Skeletal muscle cell (primary cell): ENCODE measurements at regions not wholly inside any gene's neighbourhood (a gene's known extent, or its start where the extent isn't known, plus 50 kb on each side); places are given as distances from the start of the nearest gene placed in this dataset.

Experiments
- DNase-seq: peaks from one replicate; pipeline ENCODE4 v3.0.0-alpha.2; 2010; ENCODE audit warnings: low read depth
- H3K4me3 ChIP-seq: 2 replicates; pipeline ENCODE4 v1.5.1; 2011; ENCODE audit warnings: low read depth, mild to moderate bottlenecking, control low read depth, low read length, moderate library complexity

- no peak overlapping the region for H3K4me3 ChIP-seq
- DNase-seq, result no peak
These were observed 103.4 kb upstream of the COL21A1 start for GRCh38 chr6:56350628-56351260.

- DNase-seq, result no peak
These were observed 101.8 kb upstream of the COL21A1 start for GRCh38 chr6:56349194-56349593.

GRCh38 chr6:56348578-56348977 lies 101.2 kb upstream of the COL21A1 start:
- DNase-seq, result no peak
- H3K4me3 ChIP-seq, result no peak overlapping the region

More at GRCh38 chr6:56349194-56349593, 101.8 kb upstream of the COL21A1 start:
- no peak overlapping the region for H3K4me3 ChIP-seq

GRCh38 chr6:56347526-56347925 lies 100.1 kb upstream of the COL21A1 start:
- no peak overlapping the region for H3K4me3 ChIP-seq
- DNase-seq, result no peak

GRCh38 chr6:56346958-56347357 lies 99.6 kb upstream of the COL21A1 start:
- H3K4me3 ChIP-seq, result no peak overlapping the region

GRCh38 chr6:56345376-56345995 lies 98.1 kb upstream of the COL21A1 start:
- H3K4me3 ChIP-seq, result no peak overlapping the region
- no peak for DNase-seq

More at GRCh38 chr6:56346958-56347357, 99.6 kb upstream of the COL21A1 start:
- no peak for DNase-seq

- no peak for DNase-seq
- no peak overlapping the region for H3K4me3 ChIP-seq
These were observed 95.9 kb upstream of the COL21A1 start for GRCh38 chr6:56343295-56343694.

GRCh38 chr6:56339524-56339923 lies 92.1 kb upstream of the COL21A1 start:
- no peak for DNase-seq
- H3K4me3 ChIP-seq, result no peak overlapping the region

- peak; percentile 83 for DNase-seq
- no peak overlapping the region for H3K4me3 ChIP-seq
These were observed 88.3 kb upstream of the COL21A1 start for GRCh38 chr6:56335726-56336125.

GRCh38 chr6:56334937-56335336 lies 87.6 kb upstream of the COL21A1 start:
- DNase-seq, result peak; percentile 81
- no peak overlapping the region for H3K4me3 ChIP-seq

GRCh38 chr6:56329271-56330050 lies 82.1 kb upstream of the COL21A1 start:
- H3K4me3 ChIP-seq, result no peak overlapping the region
- no peak for DNase-seq

GRCh38 chr6:56328728-56329090 lies 81.3 kb upstream of the COL21A1 start:
- no peak overlapping the region for H3K4me3 ChIP-seq
- DNase-seq, result no peak

GRCh38 chr6:56327946-56328727 lies 80.8 kb upstream of the COL21A1 start:
- no peak for DNase-seq
- no peak overlapping the region for H3K4me3 ChIP-seq

GRCh38 chr6:56324396-56324795 lies 77.0 kb upstream of the COL21A1 start:
- DNase-seq, result no peak
- no peak overlapping the region for H3K4me3 ChIP-seq

- no peak overlapping the region for H3K4me3 ChIP-seq
- no peak for DNase-seq
These were observed 71.5 kb upstream of the COL21A1 start for GRCh38 chr6:56318851-56319250.

GRCh38 chr6:56314683-56315523 lies 67.5 kb upstream of the COL21A1 start:
- DNase-seq, result no peak

GRCh38 chr6:56311533-56312448 lies 64.4 kb upstream of the COL21A1 start:
- H3K4me3 ChIP-seq, result no peak overlapping the region
- DNase-seq, result no peak

More at GRCh38 chr6:56314683-56315523, 67.5 kb upstream of the COL21A1 start:
- no peak overlapping the region for H3K4me3 ChIP-seq

- H3K4me3 ChIP-seq, result no peak overlapping the region
- no peak for DNase-seq
These were observed 63.7 kb upstream of the COL21A1 start for GRCh38 chr6:56311061-56311460.
